Stimulated activated CD8-positive, alpha-beta memory T cell treated with anti-CD3 and anti-CD28 coated beads, Interleukin-7, amount 100 ng/mL, for 48 hours (primary cell): ENCODE measurements at regions not wholly inside any gene's neighbourhood (a gene's known extent, or its start where the extent isn't known, plus 50 kb on each side); places are given as distances from the start of the nearest gene placed in this dataset.

Source experiments
- DNase-seq, 2 donors: peaks; one replicate each; pipeline ENCODE4 v3.0.0-alpha.2; 2020; ENCODE audit warnings: low read depth in 1 of 2; ENCODE audit errors: extremely low read depth in 1 of 2

DNA sequence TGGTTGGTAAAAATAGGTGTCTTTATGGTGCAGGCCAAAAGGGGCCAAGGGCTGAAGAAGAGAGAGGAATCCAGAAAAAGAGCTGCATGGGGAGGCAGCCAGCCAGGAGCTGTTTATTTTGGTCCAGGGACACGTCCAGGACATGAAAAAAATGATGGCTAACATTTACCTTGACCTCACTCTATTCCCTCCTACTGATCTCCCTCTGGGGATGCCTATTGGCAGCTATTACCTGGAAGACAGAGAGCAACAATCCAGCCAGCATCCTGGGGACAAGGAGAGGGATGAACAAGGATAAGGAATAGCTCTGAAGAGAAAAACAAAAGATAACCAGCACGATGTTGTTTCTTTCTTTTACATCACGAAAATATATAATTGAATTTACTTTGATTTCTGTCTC, 1599.6 kb downstream of the SLITRK5 start:
- DNase-seq, result no peak

DNA sequence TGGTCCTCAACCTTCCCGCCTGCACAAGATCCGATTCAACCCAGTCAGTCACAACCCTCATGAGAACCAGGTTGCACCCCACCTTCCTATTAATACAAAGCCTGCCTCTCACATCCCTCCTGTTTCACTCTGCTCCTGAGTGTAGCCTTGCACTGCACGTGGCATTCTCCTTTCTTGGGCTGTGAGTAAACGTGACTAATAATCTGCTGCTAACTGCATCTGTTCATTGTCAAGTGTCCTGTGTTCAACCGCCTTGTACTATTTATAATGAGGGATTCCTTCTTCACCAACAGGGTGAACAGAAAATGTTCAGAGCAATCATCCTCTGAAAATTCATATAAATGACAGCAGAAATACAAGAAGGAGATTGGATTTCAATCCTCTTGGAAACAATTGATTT, 1608.2 kb downstream of the SLITRK5 start:
- DNase-seq, result no peak

DNA sequence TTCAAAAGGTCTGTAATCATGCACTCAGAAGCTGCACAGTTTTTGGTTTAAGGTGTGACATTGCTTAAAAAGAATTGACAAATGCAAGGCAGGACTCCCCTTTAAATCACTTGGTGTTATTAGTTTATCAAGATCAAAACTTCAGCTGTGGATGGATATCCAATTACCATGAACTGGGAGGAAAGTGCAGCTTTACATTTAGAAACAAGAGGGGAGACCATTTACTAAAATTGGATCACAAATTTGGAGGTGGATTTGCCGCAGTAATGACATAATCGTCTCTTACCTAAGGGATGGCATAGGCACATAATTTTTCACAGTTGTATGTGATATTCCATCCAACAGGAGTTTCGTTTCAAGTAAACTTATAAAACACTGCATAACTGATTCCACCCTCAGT, 1610.2 kb downstream of the SLITRK5 start:
- no peak for DNase-seq

DNA sequence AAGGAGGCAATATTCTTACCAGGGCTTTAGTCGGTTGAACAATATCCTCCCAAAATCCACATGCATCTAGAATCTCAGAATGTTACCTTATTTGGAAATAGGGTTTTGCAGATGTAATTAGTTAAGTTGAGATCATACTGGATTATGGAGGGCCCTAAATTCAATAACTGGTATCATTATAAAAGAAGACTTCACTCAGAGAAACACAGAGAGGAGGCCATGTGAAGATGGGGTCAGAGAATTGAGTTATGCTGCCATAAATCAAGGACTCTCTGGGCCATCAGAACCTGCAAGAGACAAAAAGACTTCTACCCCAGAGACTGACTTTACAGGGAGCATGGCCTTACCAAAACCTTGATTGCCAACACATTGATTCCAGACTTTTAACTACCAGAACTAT, 1611.1 kb downstream of the SLITRK5 start:
- DNase-seq, result no peak

DNA sequence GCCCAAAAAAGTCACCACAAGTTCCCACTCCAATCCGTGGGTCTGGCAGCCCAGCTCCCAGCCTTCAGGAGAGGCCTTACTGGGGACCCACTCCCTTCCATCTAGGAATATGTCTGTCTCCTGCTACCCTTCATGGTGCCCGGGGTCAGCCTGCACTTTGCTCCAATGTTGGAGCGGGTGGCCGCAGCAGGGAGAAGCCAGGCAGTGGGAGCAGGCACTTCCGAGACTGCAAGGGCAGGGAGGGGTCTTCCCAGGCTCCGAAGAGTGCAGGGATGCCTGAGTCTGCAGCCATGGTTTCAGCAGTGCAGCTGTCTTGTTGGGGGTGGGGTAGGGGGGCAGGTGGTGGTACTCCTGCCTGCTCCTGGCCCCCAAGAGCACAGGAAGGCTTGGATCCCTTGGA, 1616.2 kb downstream of the SLITRK5 start:
- DNase-seq, result no peak

DNA sequence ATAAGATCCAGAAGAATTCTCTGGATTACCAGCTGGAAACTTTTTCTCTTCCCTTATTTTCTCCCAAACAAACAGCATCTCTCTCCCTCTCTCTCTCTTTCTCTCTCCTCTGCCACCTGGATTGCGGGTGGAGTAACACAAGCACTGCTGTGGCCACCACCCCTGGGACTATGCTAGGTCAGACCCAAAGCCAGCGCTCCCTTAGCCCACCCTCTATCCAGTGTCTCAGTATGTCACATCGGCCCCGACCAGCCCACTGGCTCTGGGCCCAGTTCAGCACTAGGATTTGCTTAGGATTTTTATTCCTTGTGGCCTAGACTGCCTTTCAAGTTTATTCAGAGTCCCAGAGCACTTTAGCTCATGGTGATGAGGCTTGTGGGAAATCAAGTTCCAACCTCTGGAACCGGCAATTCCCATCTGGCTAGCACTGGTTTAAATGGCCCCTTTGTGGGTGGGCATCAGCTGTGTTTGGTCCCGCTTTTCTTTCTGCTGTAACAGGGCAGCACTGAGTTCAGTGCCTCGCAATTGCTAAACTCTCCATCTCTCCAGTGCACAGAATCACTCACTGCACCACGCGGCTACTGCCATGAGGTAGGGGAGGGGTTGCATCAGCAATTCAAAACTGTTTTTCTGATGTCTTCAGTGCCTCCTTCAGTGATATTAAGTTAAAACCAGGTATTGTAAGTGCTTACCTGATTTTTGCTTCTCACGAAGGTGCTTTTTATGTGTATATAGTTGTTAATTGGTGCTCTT, 1623.1 kb downstream of the SLITRK5 start:
- no peak for DNase-seq

DNA sequence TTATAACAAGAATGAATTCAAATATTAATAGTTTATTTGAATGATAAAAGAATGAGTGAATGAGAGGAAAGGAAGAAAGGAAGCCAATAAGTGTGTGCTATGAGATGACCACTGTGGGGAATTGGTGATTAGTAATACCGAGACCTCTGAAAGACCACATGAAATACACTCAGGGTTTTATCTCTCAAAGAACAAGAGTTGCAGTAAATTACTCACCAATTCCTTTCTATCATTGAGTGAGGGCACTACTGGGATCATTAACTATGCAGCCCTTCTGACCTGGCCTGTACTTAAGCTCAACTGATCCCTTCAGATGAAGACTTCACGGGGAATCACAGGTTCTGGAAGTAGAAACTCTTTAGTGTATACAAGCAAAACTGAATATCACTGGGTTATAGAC, 1636.1 kb downstream of the SLITRK5 start:
- no peak for DNase-seq

DNA sequence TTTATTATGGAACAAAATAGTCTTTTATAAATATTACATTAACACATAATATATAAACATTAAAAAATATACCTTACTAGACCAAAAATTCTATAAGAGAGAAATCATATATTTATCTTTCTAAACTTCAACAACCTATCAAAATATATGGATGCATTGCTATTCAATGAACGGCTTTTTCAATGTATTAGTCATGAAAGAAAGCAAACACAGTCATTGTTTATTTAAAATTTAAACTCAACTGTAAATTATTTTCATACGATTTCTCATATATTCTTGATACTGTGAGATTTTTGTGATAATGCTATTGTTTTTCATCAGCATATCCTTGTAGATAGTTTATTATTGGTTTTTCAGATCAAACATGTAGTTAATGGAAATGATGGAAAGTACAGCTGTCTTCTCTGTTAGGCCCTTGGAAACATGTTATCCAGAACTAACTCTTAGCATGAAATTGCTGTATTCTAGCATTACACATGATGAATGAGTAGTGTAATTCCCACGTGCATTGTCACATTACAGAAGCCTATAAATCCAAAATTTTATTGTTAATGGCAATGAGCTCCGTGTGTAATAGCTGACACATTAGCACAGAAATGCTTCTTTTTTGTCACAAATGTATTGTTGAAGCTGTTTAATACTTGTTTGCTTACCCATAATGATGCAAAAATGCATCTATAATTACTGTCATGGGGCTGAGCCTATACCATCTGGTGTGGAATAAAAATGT, 1639.9 kb downstream of the SLITRK5 start:
- no peak for DNase-seq

DNA sequence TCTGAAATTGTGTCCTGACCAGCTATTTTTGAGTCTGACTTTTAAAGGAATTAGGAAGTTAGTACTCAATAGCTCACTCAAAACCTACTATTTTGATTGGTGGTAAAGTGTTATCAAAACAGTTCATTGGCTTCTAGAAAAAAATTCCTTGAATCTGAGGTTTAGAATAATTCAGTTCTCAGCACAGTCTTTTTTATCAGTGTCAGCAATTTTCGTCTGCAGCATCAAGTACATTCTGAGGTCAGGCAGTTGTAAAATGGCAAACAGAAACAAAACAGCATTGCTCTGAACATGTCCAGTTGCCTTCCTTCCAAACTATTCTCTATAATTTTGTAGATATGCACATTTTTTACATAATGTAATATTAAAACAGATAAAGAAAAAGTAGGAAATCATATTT, 1644.1 kb downstream of the SLITRK5 start:
- no peak for DNase-seq

DNA sequence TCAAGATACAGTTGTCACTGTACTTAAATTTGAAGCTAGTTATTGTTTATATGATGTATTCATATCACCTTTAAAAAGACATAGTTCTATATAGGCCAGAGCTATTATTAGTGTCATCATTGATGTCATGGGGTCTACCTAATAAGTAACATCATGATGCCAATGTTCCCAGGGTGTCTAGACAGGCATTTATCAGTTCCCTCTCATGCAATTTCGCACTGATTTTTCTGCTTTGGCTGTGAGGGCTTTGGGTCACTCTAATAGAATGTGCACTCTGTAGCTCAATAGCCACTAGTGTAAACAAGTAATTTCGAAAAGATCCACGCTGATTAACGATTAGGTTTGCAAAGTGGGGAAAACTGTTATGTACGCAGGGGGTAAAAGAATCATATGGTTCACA, 1651.3 kb downstream of the SLITRK5 start:
- DNase-seq, result no peak

DNA sequence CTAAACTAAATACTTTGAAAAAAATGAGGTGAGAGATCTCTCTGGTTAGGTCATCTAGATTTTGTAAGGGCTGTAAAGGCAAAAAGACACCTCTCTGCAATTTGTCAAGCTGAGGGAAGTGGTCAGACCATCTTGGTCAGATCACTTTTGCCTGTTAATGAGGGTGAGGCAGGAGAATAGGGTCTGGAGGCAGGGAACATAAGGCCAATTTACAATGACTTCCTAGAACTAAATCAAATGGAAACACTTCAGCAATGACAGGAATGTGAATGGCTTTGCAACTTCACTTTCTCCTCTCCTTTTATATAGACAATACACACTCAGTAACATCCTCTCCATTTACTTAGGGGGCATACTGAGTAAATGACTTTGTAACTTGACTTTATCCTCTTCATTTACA, 1653.4 kb downstream of the SLITRK5 start:
- DNase-seq, result no peak

DNA sequence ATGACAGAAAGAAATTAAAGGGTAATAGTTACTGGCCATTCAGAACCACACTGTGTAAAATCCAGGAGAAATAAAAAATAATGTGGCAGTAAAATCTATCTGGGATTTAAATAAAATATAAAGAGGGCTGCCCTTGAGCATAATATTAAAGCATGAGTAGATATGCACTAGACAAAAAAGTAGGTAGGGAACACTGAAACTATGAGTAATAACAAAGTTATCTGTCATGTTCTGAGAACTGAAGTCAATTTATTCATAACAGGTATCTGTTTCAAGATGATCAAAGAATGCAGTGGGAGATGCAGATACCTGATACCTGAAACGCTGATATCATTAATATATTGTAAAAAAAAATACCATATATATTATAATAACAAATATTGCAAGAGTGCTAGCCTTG, 1672.0 kb downstream of the SLITRK5 start:
- DNase-seq, result no peak

DNA sequence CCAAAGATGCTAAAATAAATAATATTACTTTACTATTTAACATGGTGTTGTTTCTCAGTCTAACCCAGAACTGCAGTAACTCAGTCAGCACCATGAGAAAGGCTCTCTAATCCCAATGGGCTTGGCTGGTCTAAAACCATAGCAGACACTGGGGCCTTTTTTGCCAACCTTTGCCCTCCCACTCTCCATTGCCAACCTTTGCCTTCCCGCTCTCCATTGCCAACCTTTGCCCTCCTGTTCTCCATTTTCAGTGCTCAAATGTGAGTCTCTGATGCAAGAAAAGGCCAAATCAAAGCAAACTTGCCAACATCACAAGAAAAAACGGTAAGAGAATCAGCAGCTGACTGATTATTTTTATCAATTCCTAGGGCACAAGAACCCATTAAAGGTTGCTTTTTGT, 1681.2 kb downstream of the SLITRK5 start:
- no peak for DNase-seq

DNA sequence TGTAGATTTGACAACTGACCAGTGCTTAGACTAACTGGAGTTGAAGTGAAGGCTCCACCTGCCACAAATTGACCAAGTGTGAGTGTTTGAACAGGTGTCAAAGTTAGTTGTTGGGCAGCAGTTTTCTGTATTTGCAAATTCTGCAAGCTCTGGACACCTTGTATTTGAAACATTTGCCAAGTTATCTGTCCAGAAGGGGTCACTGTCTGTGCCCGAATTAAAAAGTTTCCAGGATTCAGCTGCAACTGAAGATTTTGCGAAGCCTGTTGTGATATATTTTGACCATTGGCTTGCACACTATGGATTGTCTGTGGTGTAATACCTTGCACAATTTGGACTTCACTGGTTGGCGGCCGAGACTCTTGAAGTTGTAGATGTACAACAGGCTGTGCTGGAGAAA, 1690.7 kb downstream of the SLITRK5 start:
- no peak for DNase-seq

DNA sequence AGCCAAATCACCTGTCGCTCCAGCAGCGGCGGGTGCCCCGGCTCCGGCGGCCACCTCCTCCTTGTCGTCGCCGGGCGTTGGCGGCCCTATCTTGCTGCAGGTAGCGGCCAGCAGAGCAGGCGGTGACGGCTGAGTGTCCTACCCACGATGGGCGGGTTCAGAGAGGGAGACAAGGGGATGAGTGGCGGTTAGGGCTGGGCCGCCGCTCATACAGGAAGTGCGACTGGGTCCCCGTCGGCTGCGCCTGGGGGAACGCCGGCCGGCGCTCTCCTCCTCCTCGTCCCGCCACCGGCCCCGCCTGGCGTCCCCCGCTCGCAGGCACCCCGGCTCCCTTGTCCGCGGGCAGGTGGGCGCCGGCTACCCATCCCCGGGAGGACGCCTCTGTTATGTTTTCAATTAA, 1692.0 kb downstream of the SLITRK5 start:
- DNase-seq, result no peak

DNA sequence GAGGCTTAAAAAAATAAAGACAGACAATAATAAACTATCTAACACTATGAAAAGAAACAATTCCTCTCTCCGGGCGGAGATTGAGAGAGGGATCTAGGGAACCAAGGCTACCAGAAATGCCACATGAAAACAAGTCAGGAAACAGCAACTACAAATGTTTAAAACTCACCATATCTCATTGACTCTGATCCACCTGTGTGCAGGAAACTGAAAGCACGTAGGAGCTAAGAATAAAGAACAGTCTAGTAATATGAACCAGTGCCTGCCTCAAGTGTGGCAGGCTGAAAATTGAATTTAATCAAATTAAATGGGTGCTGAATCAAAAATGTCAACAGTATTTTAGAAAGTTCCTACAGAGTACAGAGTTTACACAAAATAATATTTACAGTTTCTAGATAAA, 1701.0 kb downstream of the SLITRK5 start:
- DNase-seq, result no peak

DNA sequence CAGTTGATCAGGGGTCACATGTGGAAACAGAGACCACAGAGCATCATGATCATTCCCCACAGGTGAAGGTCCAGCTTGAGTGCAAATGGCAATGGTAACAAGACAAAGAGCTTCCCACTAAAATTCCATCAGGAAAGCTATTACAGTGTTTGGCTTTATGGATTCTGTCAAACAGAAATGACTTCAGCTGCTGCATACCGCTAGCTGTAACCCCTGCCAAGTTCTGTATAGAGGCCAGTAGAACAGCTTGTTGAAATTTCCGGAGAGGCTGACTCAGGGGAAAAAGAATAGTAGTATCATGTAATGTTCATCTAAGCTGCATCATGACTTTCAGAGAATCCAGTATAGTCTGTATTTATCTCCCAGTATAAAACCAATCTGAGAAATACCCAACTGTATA, 1704.7 kb downstream of the SLITRK5 start:
- no peak for DNase-seq

DNA sequence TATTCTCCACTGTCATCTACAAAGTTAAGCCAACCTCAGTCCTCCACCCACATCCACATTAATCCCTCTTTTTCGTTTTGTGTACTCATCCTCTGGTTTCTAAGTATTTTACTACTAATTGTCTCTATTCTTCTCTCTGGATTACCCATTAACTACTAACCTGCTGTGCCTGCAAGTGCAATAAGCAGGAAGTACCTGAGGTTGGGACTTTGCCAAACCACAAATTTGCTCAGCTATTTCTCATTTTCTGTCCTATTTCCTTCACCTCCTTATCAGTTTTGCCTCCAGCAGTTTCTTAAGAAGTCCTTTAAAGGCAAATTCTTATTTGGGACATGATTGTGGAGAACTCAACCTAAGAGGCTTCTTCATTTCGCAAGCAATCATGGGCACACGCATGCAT, 1708.9 kb downstream of the SLITRK5 start:
- no peak for DNase-seq

DNA sequence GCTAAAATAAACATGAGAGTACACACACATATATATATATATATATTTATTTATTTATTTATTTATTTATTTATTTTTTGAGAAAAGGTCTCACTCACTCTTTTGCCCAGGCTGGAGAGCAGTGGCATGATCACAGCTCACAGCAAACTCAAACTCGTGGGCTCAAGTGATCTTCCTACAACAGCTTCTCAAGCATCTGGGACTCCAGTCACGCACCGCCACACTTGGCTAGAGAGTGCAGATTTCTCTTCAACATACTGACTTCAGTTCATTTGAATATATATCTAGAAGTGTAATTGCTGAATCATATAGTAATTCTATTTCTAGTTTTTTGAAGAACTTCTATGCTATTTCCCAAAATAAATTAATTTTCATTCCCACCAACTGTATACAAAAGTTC, 1711.8 kb downstream of the SLITRK5 start:
- DNase-seq, result no peak

DNA sequence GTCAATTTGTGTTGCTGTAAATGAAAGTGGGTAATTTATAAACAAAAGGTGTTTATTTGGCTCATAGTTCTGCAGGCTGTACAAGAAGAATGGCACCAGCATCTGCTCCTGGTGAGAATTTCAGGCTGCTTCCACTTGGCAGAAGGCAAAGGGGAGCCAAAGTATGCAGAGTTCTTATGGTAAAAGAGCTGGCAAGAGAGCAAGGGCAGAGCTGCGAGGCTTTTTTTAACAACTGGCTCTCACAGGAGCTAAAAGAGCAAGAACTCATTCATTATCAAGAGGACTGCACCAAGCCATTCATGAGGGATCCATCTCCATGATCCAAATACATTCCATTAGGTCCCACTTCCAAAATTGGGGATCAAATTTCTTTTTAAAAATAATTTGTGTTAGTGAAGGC, 1712.7 kb downstream of the SLITRK5 start:
- no peak for DNase-seq

DNA sequence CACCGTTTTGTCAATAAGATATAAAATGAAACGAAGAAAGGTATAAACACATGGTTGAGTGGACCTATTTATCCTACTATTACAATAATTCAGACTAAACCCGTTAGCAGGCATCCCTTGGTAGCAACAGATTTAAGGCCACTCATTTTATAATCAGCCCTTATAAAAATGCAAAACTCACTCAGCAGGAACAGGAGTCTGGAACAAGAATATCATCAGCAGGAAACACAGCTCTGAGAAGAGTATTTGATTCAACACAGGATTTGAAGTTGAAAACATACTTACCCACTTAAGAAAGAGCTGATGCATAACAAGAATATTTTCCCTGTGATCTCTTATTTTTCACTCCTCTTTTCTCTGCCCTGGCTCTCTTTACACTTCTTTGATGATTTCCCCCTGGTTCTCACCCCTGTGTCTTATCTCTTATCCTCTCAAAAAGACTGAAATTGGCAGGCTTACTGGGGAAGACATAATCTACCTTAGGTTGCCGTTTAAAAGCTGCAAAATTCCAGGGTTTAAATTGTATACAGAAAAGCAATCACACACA, 1722.7 kb downstream of the SLITRK5 start:
- no peak for DNase-seq

DNA sequence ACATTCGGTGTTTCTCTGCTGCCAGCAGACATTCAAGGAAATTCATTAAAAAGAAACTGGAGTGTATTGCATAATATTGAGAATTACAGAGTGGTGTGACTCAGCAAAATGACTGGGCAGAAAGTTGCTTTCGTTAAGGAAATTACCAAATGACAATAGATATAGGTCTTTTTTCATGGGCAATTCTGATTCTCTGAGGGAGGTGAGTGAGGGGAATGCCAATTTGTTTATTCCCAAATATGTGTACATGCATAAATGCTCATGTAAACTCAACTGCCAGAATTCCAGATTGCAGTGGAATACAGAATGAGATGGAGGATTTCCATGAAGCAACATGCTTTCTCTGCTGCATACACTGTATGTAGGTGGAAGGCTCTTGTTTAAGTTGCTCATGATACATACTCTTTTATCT, 1730.1 kb downstream of the SLITRK5 start:
- DNase-seq, result no peak
